Osteoblast (primary cell): ENCODE measurements at regions not wholly inside any gene's neighbourhood (a gene's known extent, or its start where the extent isn't known, plus 50 kb on each side); places are given as distances from the start of the nearest gene placed in this dataset.

ENCODE experiments used
- DNase-seq: peaks from one replicate; pipeline ENCODE4 v3.0.0; 2011; ENCODE audit warnings: low spot score, mixed read lengths; ENCODE audit not compliant: insufficient read length; ENCODE audit errors: missing footprints
- H2AFZ ChIP-seq: 2 replicates; pipeline ENCODE4 v1.6.0; 2011; ENCODE audit warnings: mild to moderate bottlenecking, low read length
- H3K27ac ChIP-seq: 2 replicates; pipeline ENCODE4 v1.5.1; 2011; ENCODE audit warnings: mild to moderate bottlenecking, low read depth, low read length, moderate library complexity
- H3K27me3 ChIP-seq: 2 replicates; pipeline ENCODE4 v1.6.0; 2012; ENCODE audit warnings: mild to moderate bottlenecking, control low read depth, inconsistent platforms, low read length, moderate library complexity; ENCODE audit not compliant: insufficient read depth
- H3K36me3 ChIP-seq: 2 replicates; pipeline ENCODE4 v1.5.1; 2011; ENCODE audit warnings: mild to moderate bottlenecking, low read length, control low read depth, moderate library complexity; ENCODE audit not compliant: insufficient read depth
- H3K4me1 ChIP-seq: 2 replicates; pipeline ENCODE4 v1.5.1; 2011; ENCODE audit warnings: mild to moderate bottlenecking, low read length, control low read depth, moderate library complexity; ENCODE audit not compliant: insufficient read depth
- H3K4me2 ChIP-seq: 2 replicates; pipeline ENCODE4 v1.6.0; 2011; ENCODE audit warnings: mild to moderate bottlenecking, low read length; ENCODE audit not compliant: insufficient read depth
- H3K4me3 ChIP-seq: fragments of 200-600 bp; sonication (generic); 3 replicates; pipeline ENCODE4 v1.5.1; 2012; ENCODE audit warnings: mild to moderate bottlenecking, low read length, inconsistent platforms; ENCODE audit not compliant: insufficient read depth
- H3K79me2 ChIP-seq: 2 replicates; pipeline ENCODE4 v1.6.0; 2012; ENCODE audit warnings: mild to moderate bottlenecking, low read length, control low read depth, inconsistent platforms; ENCODE audit not compliant: insufficient read depth
- H3K9me3 ChIP-seq: 2 replicates; pipeline ENCODE4 v1.5.1; 2011; ENCODE audit warnings: low read depth, low read length, control low read depth
- H4K20me1 ChIP-seq: 2 replicates; pipeline ENCODE4 v1.6.0; 2012; ENCODE audit warnings: mild to moderate bottlenecking, low read length, control low read depth; ENCODE audit not compliant: insufficient read depth
- TF ChIP-seq, protein P1 (sequence below): IDR thresholded peaks from 2 replicates; pipeline ENCODE4 v1.5.1; 2011; ENCODE audit warnings: mild to moderate bottlenecking, low read depth, low read length, moderate library complexity; ENCODE audit errors: extremely low read depth

DNA sequence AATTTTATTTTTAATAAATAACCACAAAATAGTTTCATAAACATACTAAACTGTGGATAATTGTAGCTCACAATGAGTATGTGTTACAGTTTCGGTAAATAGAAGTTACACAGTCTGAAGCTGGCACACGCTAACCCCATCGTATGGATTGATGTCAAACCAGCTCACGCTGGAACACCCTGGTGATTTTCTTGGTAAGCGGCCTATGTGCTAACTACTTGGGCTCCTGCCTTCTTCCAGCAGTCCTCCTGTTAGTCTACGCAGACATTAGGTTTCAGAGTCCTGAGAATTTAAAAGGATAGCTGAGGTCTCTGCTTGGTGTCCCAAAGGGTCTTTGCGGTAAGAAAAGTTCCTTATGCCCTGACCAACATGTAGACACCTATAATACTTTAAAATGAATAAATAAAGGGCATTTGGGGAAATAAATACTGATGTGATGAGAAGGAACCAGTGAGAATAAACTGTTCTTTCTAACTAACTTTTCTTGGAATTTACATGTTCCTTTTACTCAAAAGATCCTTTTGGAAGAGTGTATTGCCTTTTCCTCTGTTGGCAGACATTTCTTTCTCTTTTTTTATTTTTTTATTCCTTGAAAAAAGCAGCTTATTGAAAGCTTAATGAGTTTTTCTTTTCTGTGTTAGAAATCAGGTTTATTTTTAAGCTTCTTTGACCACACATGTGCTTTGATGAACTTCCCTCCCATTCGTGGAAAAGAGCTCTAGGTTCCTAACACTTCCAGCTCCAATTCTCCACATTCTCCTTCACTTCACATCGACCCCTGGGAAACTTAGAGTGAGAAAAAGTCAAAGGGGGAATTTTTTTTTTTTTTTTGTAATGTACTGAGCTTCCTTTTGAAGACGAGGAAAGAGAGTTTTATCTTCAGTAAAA lies 322.2 kb downstream of the IRS1 start:
- H3K9me3 ChIP-seq = no peaks in the 10 kb centered on the region
- peak overlapping the region; percentile 42 for H3K4me2 ChIP-seq
- no peak overlapping the region for H3K4me3 ChIP-seq
- no peaks in the 10 kb centered on the region for H3K36me3 ChIP-seq
- TF ChIP-seq, protein P1, sequence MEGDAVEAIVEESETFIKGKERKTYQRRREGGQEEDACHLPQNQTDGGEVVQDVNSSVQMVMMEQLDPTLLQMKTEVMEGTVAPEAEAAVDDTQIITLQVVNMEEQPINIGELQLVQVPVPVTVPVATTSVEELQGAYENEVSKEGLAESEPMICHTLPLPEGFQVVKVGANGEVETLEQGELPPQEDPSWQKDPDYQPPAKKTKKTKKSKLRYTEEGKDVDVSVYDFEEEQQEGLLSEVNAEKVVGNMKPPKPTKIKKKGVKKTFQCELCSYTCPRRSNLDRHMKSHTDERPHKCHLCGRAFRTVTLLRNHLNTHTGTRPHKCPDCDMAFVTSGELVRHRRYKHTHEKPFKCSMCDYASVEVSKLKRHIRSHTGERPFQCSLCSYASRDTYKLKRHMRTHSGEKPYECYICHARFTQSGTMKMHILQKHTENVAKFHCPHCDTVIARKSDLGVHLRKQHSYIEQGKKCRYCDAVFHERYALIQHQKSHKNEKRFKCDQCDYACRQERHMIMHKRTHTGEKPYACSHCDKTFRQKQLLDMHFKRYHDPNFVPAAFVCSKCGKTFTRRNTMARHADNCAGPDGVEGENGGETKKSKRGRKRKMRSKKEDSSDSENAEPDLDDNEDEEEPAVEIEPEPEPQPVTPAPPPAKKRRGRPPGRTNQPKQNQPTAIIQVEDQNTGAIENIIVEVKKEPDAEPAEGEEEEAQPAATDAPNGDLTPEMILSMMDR = no peak
- peak overlapping the region; percentile 77 for H2AFZ ChIP-seq
- no peaks in the 10 kb centered on the region for H3K79me2 ChIP-seq
- peak overlapping the region; percentile 90 for H3K27ac ChIP-seq
- H4K20me1 ChIP-seq = no peaks in the 10 kb centered on the region
- H3K4me1 ChIP-seq = peaks cover 37% of the 10 kb centered on the region
- no peak for DNase-seq
- H3K27me3 ChIP-seq = no peaks in the 10 kb centered on the region

DNA sequence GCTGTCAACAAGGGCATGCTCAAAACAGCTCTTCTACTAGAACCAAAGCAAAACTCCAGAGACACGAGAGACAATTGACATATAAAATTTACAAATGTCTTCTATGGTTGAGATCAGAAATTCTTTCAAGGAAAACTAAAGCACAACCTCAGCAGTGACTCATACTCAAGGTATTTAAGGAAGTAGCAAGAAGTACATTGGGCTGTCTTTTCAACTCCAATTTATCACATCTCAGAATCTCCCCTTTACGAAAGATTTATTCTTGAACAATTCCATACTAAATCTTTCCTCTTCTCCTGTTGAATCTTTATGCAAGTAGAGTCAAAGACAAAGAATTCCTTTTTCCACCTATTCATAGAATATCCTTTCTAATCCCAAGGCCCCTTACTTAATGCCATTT lies 324.0 kb downstream of the IRS1 start:
- Histone ChIP-seq H3K27me3 (no peaks in the 10 kb centered on the region), H3K4me3 (no peak overlapping the region), H3K79me2 (no peaks in the 10 kb centered on the region), H3K4me2 (peak overlapping the region; percentile 12), H3K36me3 (no peaks in the 10 kb centered on the region), H3K27ac (peak overlapping the region; percentile 9), H4K20me1 (no peaks in the 10 kb centered on the region), H2AFZ (no peak overlapping the region), H3K9me3 (no peaks in the 10 kb centered on the region), H3K4me1 (peaks cover 37% of the 10 kb centered on the region)
- peak; percentile 52 for DNase-seq
- TF ChIP-seq, protein P1 = no peak

DNA sequence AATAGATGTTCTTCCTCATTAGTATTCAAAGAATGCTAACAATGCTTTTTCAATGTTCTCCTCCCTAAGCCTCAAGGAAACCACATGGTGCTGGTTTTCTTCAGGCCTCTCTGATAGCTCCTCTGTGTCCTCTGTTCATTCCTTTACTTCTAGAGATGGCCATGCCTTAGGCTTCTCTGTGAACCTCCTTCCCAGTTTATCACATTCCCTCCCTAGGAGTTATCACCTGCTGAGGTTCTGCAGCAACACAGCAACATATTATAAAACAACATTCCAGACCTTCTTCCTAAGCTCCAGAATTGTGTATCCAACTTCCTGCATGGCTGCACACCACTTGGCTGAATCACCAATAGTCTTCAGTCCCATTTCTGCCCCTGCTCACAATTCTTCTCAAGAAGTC lies 325.5 kb downstream of the IRS1 start:
- no peak overlapping the region for H3K4me3 ChIP-seq
- no peaks in the 10 kb centered on the region for H3K9me3 ChIP-seq
- DNase-seq = no peak
- H3K27ac ChIP-seq = no peak overlapping the region
- H3K36me3 ChIP-seq = no peaks in the 10 kb centered on the region
- TF ChIP-seq, protein P1 = no peak
- no peaks in the 10 kb centered on the region for H3K27me3 ChIP-seq
- peaks cover 37% of the 10 kb centered on the region for H3K4me1 ChIP-seq
- no peaks in the 10 kb centered on the region for H4K20me1 ChIP-seq
- no peaks in the 10 kb centered on the region for H3K79me2 ChIP-seq
- no peak overlapping the region for H3K4me2 ChIP-seq
- no peak overlapping the region for H2AFZ ChIP-seq

DNA sequence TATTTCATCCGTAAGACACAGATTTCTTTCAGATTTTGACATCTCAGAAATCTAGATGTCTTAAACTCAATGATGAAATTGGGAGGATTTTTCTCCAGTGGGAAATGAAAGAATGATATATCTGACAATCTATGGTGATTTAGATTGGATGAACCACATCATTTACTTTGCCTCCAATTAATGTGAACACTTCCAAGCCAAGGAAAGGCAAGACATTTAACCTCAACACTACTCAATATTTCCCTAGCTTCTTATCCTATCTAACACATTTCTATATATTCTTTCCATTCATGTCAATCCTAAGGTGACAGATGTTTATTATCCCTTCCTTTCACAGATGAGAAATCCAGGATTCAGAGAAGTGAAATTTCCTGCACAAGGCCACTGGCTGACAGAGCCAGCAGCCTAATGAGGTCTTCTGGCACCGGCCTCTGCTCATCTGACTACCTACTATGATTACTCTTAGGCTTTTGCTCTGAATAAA lies 327.6 kb downstream of the IRS1 start:
- DNase-seq = no peak

More for the DNA sequence above, 327.6 kb downstream of the IRS1 start:
- TF ChIP-seq, protein P1 = no peak
- Histone ChIP-seq H4K20me1 (no peaks in the 10 kb centered on the region), H3K27me3 (no peaks in the 10 kb centered on the region), H2AFZ (no peak overlapping the region), H3K27ac (no peak overlapping the region), H3K4me3 (no peak overlapping the region), H3K9me3 (no peaks in the 10 kb centered on the region), H3K36me3 (no peaks in the 10 kb centered on the region), H3K4me2 (no peak overlapping the region), H3K4me1 (peaks cover 16% of the 10 kb centered on the region), H3K79me2 (no peaks in the 10 kb centered on the region)
